ENCODE measurements at regions not wholly inside any gene's neighbourhood (a gene's known extent, or its start where the extent isn't known, plus 50 kb on each side); places are given as distances from the start of the nearest gene placed in this dataset.

- no peaks in the 10 kb centered on the region for H3K36me3 ChIP-seq (replicated peaks in 1 of 2; ENCODE audit: insufficient read depth in 1 of 2, low read depth in 2 of 2)
- H3K9me3 ChIP-seq: no peaks in the 10 kb centered on the region
- intact Hi-C loops (cut with DNase I): no loop called here
- no peaks in the 10 kb centered on the region for H3K4me1 ChIP-seq
- WGBS, 2 donors: 77 to 91% methylated on average over 4 of the region's 4 CpGs
- TF ChIP-seq CTCF (IDR thresholded peaks at IDR 0.05) (no peak), POLR2A (IDR thresholded peaks at IDR 0.05) (no peak)
- no peaks in the 10 kb centered on the region for H3K27me3 ChIP-seq
- no peak overlapping the region for H3K4me3 ChIP-seq
- no peak for DNase-seq
- no peak for ATAC-seq
- H3K27ac ChIP-seq: no peak overlapping the region
Observed at GRCh38 chr1:187646536-187647107, 817.9 kb downstream of the PLA2G4A start.

GRCh38 chr1:187648091-187648490 lies 819.3 kb downstream of the PLA2G4A start:
- Histone ChIP-seq H3K4me1 (no peaks in the 10 kb centered on the region), H3K4me3 (no peak overlapping the region), H3K27ac (no peak overlapping the region), H3K9me3 (no peaks in the 10 kb centered on the region), H3K27me3 (no peaks in the 10 kb centered on the region), H3K36me3 (replicated peaks in 1 of 2; ENCODE audit: insufficient read depth in 1 of 2, low read depth in 2 of 2) (no peaks in the 10 kb centered on the region)
- ATAC-seq: no peak
- TF ChIP-seq POLR2A (IDR thresholded peaks at IDR 0.05) (no peak), CTCF (IDR thresholded peaks at IDR 0.05) (no peak)
- intact Hi-C loops (cut with DNase I): no loop called here
- WGBS, 2 donors: 56 to 63% methylated on average over 2 of the region's 2 CpGs
- DNase-seq: no peak

DNA sequence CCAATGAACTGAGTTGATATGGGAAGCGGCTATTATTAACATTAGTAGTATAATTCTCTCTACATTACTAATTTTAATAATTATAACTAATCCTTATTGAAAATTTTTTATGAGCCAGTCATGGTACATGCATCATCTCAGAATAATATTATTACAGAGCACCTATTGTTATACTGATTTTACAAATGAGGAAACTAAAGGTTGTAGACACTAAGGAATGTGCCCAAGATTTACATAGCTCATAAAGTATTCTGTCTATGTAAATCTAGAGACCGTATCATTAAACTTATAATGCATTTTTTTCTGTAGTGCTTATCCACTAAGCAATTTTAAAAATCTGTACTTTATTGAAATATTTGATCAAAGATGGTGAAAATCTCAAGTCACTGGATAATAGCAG lies 825.9 kb downstream of the PLA2G4A start:
- intact Hi-C loops (cut with DNase I): no loop called here
- WGBS, 2 donors: 67 to 75% methylated on average over 2 of the region's 2 CpGs
- Histone ChIP-seq H3K4me1 (no peaks in the 10 kb centered on the region), H3K27ac (no peak overlapping the region), H3K9me3 (no peaks in the 10 kb centered on the region), H3K4me3 (no peak overlapping the region), H3K27me3 (no peaks in the 10 kb centered on the region), H3K36me3 (replicated peaks in 1 of 2; ENCODE audit: insufficient read depth in 1 of 2, low read depth in 2 of 2) (no peaks in the 10 kb centered on the region)
- DNase-seq (no peak), ATAC-seq (no peak)
- TF ChIP-seq POLR2A (IDR thresholded peaks at IDR 0.05): no peak
- no peak for TF ChIP-seq CTCF (IDR thresholded peaks at IDR 0.05)

DNA sequence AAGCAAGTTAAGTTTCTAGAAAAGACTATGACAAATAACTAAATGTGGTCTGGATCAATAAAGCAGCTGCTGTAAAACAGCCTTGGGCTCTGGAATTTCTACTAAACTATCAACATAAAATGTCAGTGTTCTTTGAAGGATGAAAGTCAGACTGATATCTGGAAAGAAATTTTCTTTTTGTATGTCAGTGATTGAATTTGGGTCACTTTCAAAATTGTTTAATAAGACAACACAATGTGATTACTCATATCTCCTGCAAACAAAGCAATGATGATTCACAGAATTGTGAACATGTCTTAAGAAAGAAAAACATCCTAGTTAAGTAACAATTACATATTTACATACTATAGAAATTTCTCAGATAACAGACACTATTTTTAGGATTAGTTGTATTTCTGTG lies 826.4 kb downstream of the PLA2G4A start:
- Histone ChIP-seq H3K9me3 (no peaks in the 10 kb centered on the region), H3K27me3 (no peaks in the 10 kb centered on the region), H3K36me3 (replicated peaks in 1 of 2; ENCODE audit: insufficient read depth in 1 of 2, low read depth in 2 of 2) (no peaks in the 10 kb centered on the region), H3K4me3 (no peak overlapping the region), H3K4me1 (no peaks in the 10 kb centered on the region), H3K27ac (no peak overlapping the region)
- TF ChIP-seq POLR2A (IDR thresholded peaks at IDR 0.05) (no peak), CTCF (IDR thresholded peaks at IDR 0.05) (no peak)
- DNase-seq (no peak), ATAC-seq (no peak)
- intact Hi-C loops (cut with DNase I): no loop called here

GRCh38 chr1:187665483-187665882 lies 836.7 kb downstream of the PLA2G4A start:
- Histone ChIP-seq H3K27me3 (no peaks in the 10 kb centered on the region), H3K36me3 (replicated peaks in 1 of 2; ENCODE audit: insufficient read depth in 1 of 2, low read depth in 2 of 2) (no peaks in the 10 kb centered on the region), H3K4me3 (no peak overlapping the region), H3K4me1 (no peaks in the 10 kb centered on the region), H3K9me3 (no peaks in the 10 kb centered on the region), H3K27ac (no peak overlapping the region)
- TF ChIP-seq POLR2A (IDR thresholded peaks at IDR 0.05) (no peak), CTCF (IDR thresholded peaks at IDR 0.05) (no peak)
- WGBS, 2 donors: 73 to 83% methylated on average over 2 of the region's 2 CpGs
- intact Hi-C loops (cut with DNase I): no loop called here
- ATAC-seq: no peak
- no peak for DNase-seq

All from body of pancreas (tissue), 4 donors.